Nephron (organoid): ENCODE measurements at regions not wholly inside any gene's neighbourhood (a gene's known extent, or its start where the extent isn't known, plus 50 kb on each side); places are given as distances from the start of the nearest gene placed in this dataset.
A peak's percentile ranks its signal among the peaks of the same experiment; 100 is the strongest.

ENCODE experiments used
- H3K27ac Mint-ChIP-seq, 3 experiments: 2 replicates each; pipeline ENCODE4 v1.8.0; 2020; ENCODE audit warnings: mixed read lengths in 3 of 3, mild to moderate bottlenecking in 2 of 3, moderate library complexity in 1 of 3
- H3K27me3 Mint-ChIP-seq: 2 replicates; pipeline ENCODE4 v1.8.0; 2021; ENCODE audit warnings: low read depth, mild to moderate bottlenecking, moderate library complexity, mixed read lengths
- H3K36me3 Mint-ChIP-seq: 2 replicates; pipeline ENCODE4 v1.8.0; 2020; ENCODE audit warnings: low read depth, mixed read lengths
- H3K4me1 Mint-ChIP-seq: 2 replicates; pipeline ENCODE4 v1.8.0; 2020; ENCODE audit warnings: mixed read lengths
- H3K4me3 Mint-ChIP-seq, 3 experiments: 2 replicates each; pipeline ENCODE4 v1.8.0; 2020; ENCODE audit warnings: mild to moderate bottlenecking in 3 of 3, mixed read lengths in 3 of 3, moderate library complexity in 2 of 3
- H3K9me3 Mint-ChIP-seq: 2 replicates; pipeline ENCODE4 v1.8.0; 2020; ENCODE audit warnings: mixed read lengths
- CTCF ChIP-seq, 3 experiments: fragments of 200-600 bp; sonication (generic); IDR thresholded peaks; one replicate each; pipeline ENCODE4 v1.5.0; 2021; ENCODE audit warnings: antibody characterized with exemption in 3 of 3; ENCODE audit not compliant: unreplicated experiment in 3 of 3

DNA sequence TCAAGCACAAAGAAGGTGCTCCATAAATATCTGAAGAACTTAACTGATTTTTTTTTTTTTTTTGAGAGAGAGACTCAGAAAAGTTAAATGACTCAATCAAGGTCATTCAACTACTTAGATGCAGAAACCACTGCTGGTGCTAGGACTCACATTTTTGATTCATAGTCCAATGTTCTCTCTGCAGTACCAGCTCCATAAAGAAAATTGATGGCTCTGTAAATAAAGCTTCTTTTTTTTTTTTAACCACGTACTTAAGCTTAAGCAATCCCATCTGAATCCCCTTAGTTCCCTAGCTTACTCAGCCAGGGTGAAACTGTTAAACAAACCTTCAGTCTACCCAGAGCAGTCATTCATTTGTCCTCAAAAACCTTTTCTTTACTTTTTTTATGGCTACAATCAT lies 657.0 kb upstream of the WWC1 start:
- H3K4me3 Mint-ChIP-seq, result no peak overlapping the region
- no peaks in the 10 kb centered on the region for H3K27me3 Mint-ChIP-seq
- H3K9me3 Mint-ChIP-seq, result no peaks in the 10 kb centered on the region
- no peak for TF ChIP-seq CTCF (IDR thresholded peaks at IDR 0.05; ENCODE audit: unreplicated experiment in 3 of 3)
- no peaks in the 10 kb centered on the region for H3K36me3 Mint-ChIP-seq
- H3K4me1 Mint-ChIP-seq, result no peaks in the 10 kb centered on the region
- H3K27ac Mint-ChIP-seq, result no peak overlapping the region

GRCh38 chr5:167638816-167639215 lies 652.6 kb upstream of the WWC1 start:
- Mint-ChIP-seq H3K36me3 (no peaks in the 10 kb centered on the region), H3K27me3 (peaks cover 3% of the 10 kb centered on the region), H3K27ac (no peak overlapping the region), H3K4me3 (no peak overlapping the region), H3K4me1 (no peaks in the 10 kb centered on the region), H3K9me3 (no peaks in the 10 kb centered on the region)
- no peak for TF ChIP-seq CTCF (IDR thresholded peaks at IDR 0.05; ENCODE audit: unreplicated experiment in 3 of 3)

- Mint-ChIP-seq H3K36me3 (no peaks in the 10 kb centered on the region), H3K27ac (no peak overlapping the region), H3K27me3 (peaks cover 3% of the 10 kb centered on the region), H3K9me3 (no peaks in the 10 kb centered on the region), H3K4me1 (no peaks in the 10 kb centered on the region), H3K4me3 (no peak overlapping the region)
- no peak for TF ChIP-seq CTCF (IDR thresholded peaks at IDR 0.05; ENCODE audit: unreplicated experiment in 3 of 3)
Measured at GRCh38 chr5:167639273-167639672, 652.2 kb upstream of the WWC1 start.

GRCh38 chr5:167639766-167640165 lies 651.7 kb upstream of the WWC1 start:
- no peak overlapping the region for H3K4me3 Mint-ChIP-seq
- TF ChIP-seq CTCF (IDR thresholded peaks at IDR 0.05; ENCODE audit: unreplicated experiment in 3 of 3), result no peak
- peaks cover 3% of the 10 kb centered on the region for H3K27me3 Mint-ChIP-seq
- no peaks in the 10 kb centered on the region for H3K4me1 Mint-ChIP-seq
- no peaks in the 10 kb centered on the region for H3K9me3 Mint-ChIP-seq
- no peak overlapping the region for H3K27ac Mint-ChIP-seq
- H3K36me3 Mint-ChIP-seq, result no peaks in the 10 kb centered on the region

- TF ChIP-seq CTCF (IDR thresholded peaks at IDR 0.05; ENCODE audit: unreplicated experiment in 3 of 3), result no peak
- Mint-ChIP-seq H3K36me3 (no peaks in the 10 kb centered on the region), H3K9me3 (no peaks in the 10 kb centered on the region), H3K27me3 (peaks cover 11% of the 10 kb centered on the region), H3K4me1 (no peaks in the 10 kb centered on the region), H3K4me3 (no peak overlapping the region), H3K27ac (peak overlapping the region in 1 of 3 experiments; percentile 57)
Measured at GRCh38 chr5:167642181-167642580, 649.3 kb upstream of the WWC1 start.

- TF ChIP-seq CTCF (IDR thresholded peaks at IDR 0.05; ENCODE audit: unreplicated experiment in 3 of 3), result no peak
- Mint-ChIP-seq H3K27me3 (peaks cover 11% of the 10 kb centered on the region), H3K9me3 (no peaks in the 10 kb centered on the region), H3K27ac (peak overlapping the region in 1 of 3 experiments; percentile 57), H3K4me1 (no peaks in the 10 kb centered on the region), H3K4me3 (no peak overlapping the region), H3K36me3 (no peaks in the 10 kb centered on the region)
Measured at GRCh38 chr5:167642779-167643517, 648.5 kb upstream of the WWC1 start.
